Brain microvascular endothelial cell (primary cell): ENCODE measurements at regions not wholly inside any gene's neighbourhood (a gene's known extent, or its start where the extent isn't known, plus 50 kb on each side); places are given as distances from the start of the nearest gene placed in this dataset.

Experiments
- DNase-seq: peaks from one replicate; pipeline ENCODE4 v3.0.0-alpha.2; 2020
- H3K27ac ChIP-seq: fragments of 250-450 bp; sonication (Bioruptor Pico); 2 replicates; pipeline ENCODE4 v1.5.1; 2020; ENCODE audit warnings: mild to moderate bottlenecking, moderate library complexity
- H3K27me3 ChIP-seq: fragments of 250-450 bp; sonication (Bioruptor Pico); replicated peaks from 2 replicates; pipeline ENCODE4 v1.5.1; 2020; ENCODE audit warnings: mild to moderate bottlenecking
- H3K36me3 ChIP-seq: fragments of 250-450 bp; sonication (Bioruptor Pico); replicated peaks from 2 replicates; pipeline ENCODE4 v1.5.1; 2020; ENCODE audit warnings: mild to moderate bottlenecking
- H3K4me3 ChIP-seq: 2 replicates; pipeline ENCODE4 v1.5.1; 2011; ENCODE audit warnings: low read depth, mild to moderate bottlenecking, control low read depth, low read length, moderate library complexity
- CTCF ChIP-seq: IDR thresholded peaks from 2 replicates; pipeline ENCODE4 v1.5.1; 2011; ENCODE audit warnings: low read depth, mild to moderate bottlenecking, moderate library complexity, low read length, control low read depth, inconsistent platforms; ENCODE audit errors: missing control alignments
- in situ Hi-C: cut with HindIII; loops from 2 replicates; pipeline ENCODE4 v1.10.0; 2017; ENCODE audit warnings: low sequenced_read_pairs, low pct_ligation_motif_present

GRCh38 chr2:136310797-136311603 lies 193.1 kb upstream of the CXCR4 start:
- TF ChIP-seq CTCF: no peak
- in situ Hi-C loops: no loop called here
- H3K4me3 ChIP-seq: no peak overlapping the region
- H3K36me3 ChIP-seq: no peaks in the 10 kb centered on the region
- DNase-seq: no peak
- H3K27ac ChIP-seq: no peak overlapping the region
- H3K27me3 ChIP-seq: no peaks in the 10 kb centered on the region

- H3K27me3 ChIP-seq: no peaks in the 10 kb centered on the region
- TF ChIP-seq CTCF: no peak
- H3K27ac ChIP-seq: no peak overlapping the region
- no peaks in the 10 kb centered on the region for H3K36me3 ChIP-seq
- in situ Hi-C loops: no loop called here
- DNase-seq: no peak
- no peak overlapping the region for H3K4me3 ChIP-seq
Observed at GRCh38 chr2:136310005-136310495, 192.1 kb upstream of the CXCR4 start.

- no peak for DNase-seq
- H3K36me3 ChIP-seq: no peaks in the 10 kb centered on the region
- in situ Hi-C loops: no loop called here
- H3K27me3 ChIP-seq: no peaks in the 10 kb centered on the region
- H3K27ac ChIP-seq: no peak overlapping the region
- no peak for TF ChIP-seq CTCF
- H3K4me3 ChIP-seq: no peak overlapping the region
Observed at GRCh38 chr2:136308611-136309010, 190.7 kb upstream of the CXCR4 start.

GRCh38 chr2:136306836-136307235 lies 188.9 kb upstream of the CXCR4 start:
- in situ Hi-C loops: no loop called here

DNA sequence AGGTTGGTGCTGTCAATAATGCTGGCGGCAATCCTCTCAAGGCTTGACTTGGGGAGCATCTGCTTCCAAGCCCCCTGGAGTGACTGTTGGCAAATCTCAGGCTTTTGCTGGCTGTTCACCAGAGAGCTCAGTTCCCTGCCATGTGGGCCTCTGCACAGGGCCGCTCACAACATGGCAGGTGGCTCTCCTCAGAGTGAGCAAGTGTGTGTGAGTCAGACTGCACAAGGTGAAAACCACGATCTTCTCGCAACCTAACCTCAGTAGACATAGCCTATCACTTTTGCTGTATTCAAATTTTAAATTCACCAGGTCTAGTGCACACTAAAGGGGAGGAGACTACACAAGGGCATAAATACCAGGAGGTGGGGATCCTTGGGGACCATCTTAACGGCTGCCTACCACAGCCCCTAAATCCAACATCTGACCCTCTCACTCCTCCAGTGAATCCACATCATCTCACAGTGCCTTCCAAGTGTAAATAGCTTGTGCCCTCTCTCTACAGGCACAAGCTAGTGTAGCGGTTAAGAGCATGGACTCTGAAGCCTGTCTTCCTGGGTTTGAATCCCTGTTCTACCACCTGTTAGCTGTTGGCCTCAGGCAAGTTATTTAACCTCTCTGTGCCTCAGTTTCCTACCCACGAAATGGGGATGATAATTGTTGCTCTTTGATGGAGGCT lies 187.7 kb upstream of the CXCR4 start:
- in situ Hi-C loops: no loop called here
- no peaks in the 10 kb centered on the region for H3K36me3 ChIP-seq
- H3K27ac ChIP-seq: no peak overlapping the region
- H3K27me3 ChIP-seq: no peaks in the 10 kb centered on the region
- TF ChIP-seq CTCF: no peak
- H3K4me3 ChIP-seq: no peak overlapping the region
- DNase-seq: no peak

More at GRCh38 chr2:136306836-136307235, 188.9 kb upstream of the CXCR4 start:
- no peak for DNase-seq
- no peaks in the 10 kb centered on the region for H3K27me3 ChIP-seq
- no peak overlapping the region for H3K27ac ChIP-seq
- no peaks in the 10 kb centered on the region for H3K36me3 ChIP-seq
- H3K4me3 ChIP-seq: no peak overlapping the region
- TF ChIP-seq CTCF: no peak
